Neuron (in vitro differentiated cells): ENCODE measurements at regions not wholly inside any gene's neighbourhood (a gene's known extent, or its start where the extent isn't known, plus 50 kb on each side); places are given as distances from the start of the nearest gene placed in this dataset.

ENCODE experiments used
- H2AFZ ChIP-seq: one replicate; pipeline ENCODE4 v1.6.1; 2013; ENCODE audit warnings: low read depth, mild to moderate bottlenecking, inconsistent platforms, low read length, moderate library complexity
- H3K27me3 ChIP-seq: one replicate; pipeline ENCODE4 v1.6.1; 2013; ENCODE audit warnings: low read length; ENCODE audit not compliant: insufficient read depth
- H3K36me3 ChIP-seq: one replicate; pipeline ENCODE4 v1.6.1; 2013; ENCODE audit warnings: low read length; ENCODE audit not compliant: insufficient read depth
- H3K4me1 ChIP-seq: one replicate; pipeline ENCODE4 v1.6.1; 2013; ENCODE audit warnings: low read length; ENCODE audit not compliant: insufficient read depth
- H3K4me3 ChIP-seq: 2 replicates; pipeline ENCODE4 v1.5.1; 2013; ENCODE audit warnings: mild to moderate bottlenecking, low read length, moderate library complexity
- H3K9me3 ChIP-seq: one replicate; pipeline ENCODE4 v1.6.1; 2013; ENCODE audit warnings: low read length

- Histone ChIP-seq H3K4me3 (no peak overlapping the region), H3K27me3 (peaks cover 2% of the 10 kb centered on the region), H3K9me3 (no peaks in the 10 kb centered on the region), H3K36me3 (no peaks in the 10 kb centered on the region), H2AFZ (no peak overlapping the region), H3K4me1 (no peaks in the 10 kb centered on the region)
Observed at GRCh38 chr11:112606656-112607055, 346.0 kb upstream of the PLET1 start.

- Histone ChIP-seq H3K4me3 (no peak overlapping the region), H3K36me3 (no peaks in the 10 kb centered on the region), H2AFZ (no peak overlapping the region), H3K9me3 (no peaks in the 10 kb centered on the region), H3K27me3 (no peaks in the 10 kb centered on the region), H3K4me1 (no peaks in the 10 kb centered on the region)
Observed at GRCh38 chr11:112608509-112608908, 347.8 kb upstream of the PLET1 start.

- no peaks in the 10 kb centered on the region for H3K27me3 ChIP-seq
- H3K36me3 ChIP-seq = no peaks in the 10 kb centered on the region
- no peak overlapping the region for H2AFZ ChIP-seq
- H3K4me1 ChIP-seq = no peaks in the 10 kb centered on the region
- no peaks in the 10 kb centered on the region for H3K9me3 ChIP-seq
- H3K4me3 ChIP-seq = no peak overlapping the region
Observed at GRCh38 chr11:112610494-112610893, 349.8 kb upstream of the PLET1 start.

GRCh38 chr11:112610996-112611750 is 350.0 kb upstream of the NCAM1 start:
- no peak overlapping the region for H2AFZ ChIP-seq
- H3K9me3 ChIP-seq = no peaks in the 10 kb centered on the region
- H3K4me1 ChIP-seq = no peaks in the 10 kb centered on the region
- H3K36me3 ChIP-seq = no peaks in the 10 kb centered on the region
- no peaks in the 10 kb centered on the region for H3K27me3 ChIP-seq
- no peak overlapping the region for H3K4me3 ChIP-seq

GRCh38 chr11:112611771-112612170 is 349.4 kb upstream of the NCAM1 start:
- Histone ChIP-seq H3K4me3 (no peak overlapping the region), H3K36me3 (no peaks in the 10 kb centered on the region), H3K27me3 (no peaks in the 10 kb centered on the region), H3K4me1 (no peaks in the 10 kb centered on the region), H3K9me3 (no peaks in the 10 kb centered on the region), H2AFZ (no peak overlapping the region)

- H3K36me3 ChIP-seq = no peaks in the 10 kb centered on the region
- H3K27me3 ChIP-seq = no peaks in the 10 kb centered on the region
- H3K9me3 ChIP-seq = no peaks in the 10 kb centered on the region
- H2AFZ ChIP-seq = no peak overlapping the region
- H3K4me1 ChIP-seq = no peaks in the 10 kb centered on the region
- H3K4me3 ChIP-seq = no peak overlapping the region
Observed at GRCh38 chr11:112612250-112612849, 348.9 kb upstream of the NCAM1 start.

- no peak overlapping the region for H2AFZ ChIP-seq
- H3K27me3 ChIP-seq = no peaks in the 10 kb centered on the region
Observed at GRCh38 chr11:112613051-112613972, 347.9 kb upstream of the NCAM1 start.

GRCh38 chr11:112614605-112615004 is 346.6 kb upstream of the NCAM1 start:
- no peaks in the 10 kb centered on the region for H3K27me3 ChIP-seq
- H2AFZ ChIP-seq = no peak overlapping the region
- no peaks in the 10 kb centered on the region for H3K36me3 ChIP-seq
- H3K9me3 ChIP-seq = no peaks in the 10 kb centered on the region
- no peak overlapping the region for H3K4me3 ChIP-seq
- H3K4me1 ChIP-seq = no peaks in the 10 kb centered on the region

More at GRCh38 chr11:112613051-112613972, 347.9 kb upstream of the NCAM1 start:
- Histone ChIP-seq H3K4me3 (no peak overlapping the region), H3K9me3 (no peaks in the 10 kb centered on the region), H3K36me3 (no peaks in the 10 kb centered on the region), H3K4me1 (no peaks in the 10 kb centered on the region)

GRCh38 chr11:112615238-112615637 is 346.0 kb upstream of the NCAM1 start:
- H3K27me3 ChIP-seq = no peaks in the 10 kb centered on the region
- H3K4me3 ChIP-seq = no peak overlapping the region
- H2AFZ ChIP-seq = no peak overlapping the region
- no peaks in the 10 kb centered on the region for H3K4me1 ChIP-seq
- H3K36me3 ChIP-seq = no peaks in the 10 kb centered on the region
- no peaks in the 10 kb centered on the region for H3K9me3 ChIP-seq

GRCh38 chr11:112615891-112616290 is 345.3 kb upstream of the NCAM1 start:
- Histone ChIP-seq H3K36me3 (no peaks in the 10 kb centered on the region), H3K4me3 (no peak overlapping the region), H2AFZ (no peak overlapping the region), H3K9me3 (no peaks in the 10 kb centered on the region), H3K27me3 (no peaks in the 10 kb centered on the region), H3K4me1 (no peaks in the 10 kb centered on the region)

- Histone ChIP-seq H3K27me3 (no peaks in the 10 kb centered on the region), H3K36me3 (no peaks in the 10 kb centered on the region), H3K4me1 (no peaks in the 10 kb centered on the region), H3K4me3 (no peak overlapping the region), H3K9me3 (no peaks in the 10 kb centered on the region), H2AFZ (no peak overlapping the region)
Observed at GRCh38 chr11:112616327-112617097, 344.7 kb upstream of the NCAM1 start.

GRCh38 chr11:112617098-112617425 is 344.2 kb upstream of the NCAM1 start:
- Histone ChIP-seq H3K4me1 (no peaks in the 10 kb centered on the region), H3K4me3 (no peak overlapping the region), H3K36me3 (no peaks in the 10 kb centered on the region), H3K9me3 (no peaks in the 10 kb centered on the region), H2AFZ (no peak overlapping the region), H3K27me3 (no peaks in the 10 kb centered on the region)
